Ovary (tissue), 1 donor: ENCODE measurements at regions not wholly inside any gene's neighbourhood (a gene's known extent, or its start where the extent isn't known, plus 50 kb on each side); places are given as distances from the start of the nearest gene placed in this dataset.

Source experiments
- EP300 ChIP-seq: sonication (generic); formaldehyde crosslinking; IDR thresholded peaks from one replicate; pipeline ENCODE4 v1.6.1; 2017; ENCODE audit warnings: antibody characterized with exemption
- POLR2A ChIP-seq: fragments of 450-650 bp; IDR thresholded peaks from one replicate; pipeline ENCODE4 v1.6.1; 2017; ENCODE audit warnings: antibody characterized with exemption, mild to moderate bottlenecking, moderate library complexity

DNA sequence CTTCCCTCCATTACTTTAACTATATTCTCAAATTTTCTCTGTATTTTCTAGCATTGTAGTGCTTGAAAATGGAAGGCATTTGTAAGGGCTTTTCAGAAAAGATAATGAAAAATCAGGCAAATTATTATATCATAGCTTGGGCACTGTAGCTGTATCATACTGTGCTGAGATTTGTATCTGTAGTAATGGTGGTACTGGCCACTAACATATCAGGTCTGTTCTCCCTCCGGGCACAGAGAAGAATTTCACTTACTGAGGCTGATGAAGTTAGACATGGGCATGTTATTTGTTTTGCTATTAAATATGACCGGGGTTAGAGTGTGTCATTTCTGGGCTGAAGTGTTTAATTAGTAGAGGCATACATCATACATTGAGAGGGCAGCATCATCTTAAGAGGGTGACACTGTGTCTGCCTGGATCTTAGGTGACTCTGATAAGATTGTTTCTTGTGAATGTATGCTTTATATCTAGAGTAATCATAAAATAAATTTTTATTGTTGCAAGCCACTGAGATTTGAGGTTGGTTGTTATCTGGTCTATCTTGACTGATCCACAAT, 1395.9 kb downstream of the EPHA7 start:
- TF ChIP-seq EP300 (no peak), POLR2A (no peak)
